SIG-M5 (cell line): ENCODE measurements at regions not wholly inside any gene's neighbourhood (a gene's known extent, or its start where the extent isn't known, plus 50 kb on each side); places are given as distances from the start of the nearest gene placed in this dataset.
"Not testable (repeated sequence)": the region's sequence is repeated elsewhere in the genome, so short reads cannot be mapped to it uniquely, and the experiment has no call there.

Experiments
- DNase-seq: peaks from one replicate; lab custom pipeline; 2025; lab: John Stamatoyannopoulos, UW

DNA sequence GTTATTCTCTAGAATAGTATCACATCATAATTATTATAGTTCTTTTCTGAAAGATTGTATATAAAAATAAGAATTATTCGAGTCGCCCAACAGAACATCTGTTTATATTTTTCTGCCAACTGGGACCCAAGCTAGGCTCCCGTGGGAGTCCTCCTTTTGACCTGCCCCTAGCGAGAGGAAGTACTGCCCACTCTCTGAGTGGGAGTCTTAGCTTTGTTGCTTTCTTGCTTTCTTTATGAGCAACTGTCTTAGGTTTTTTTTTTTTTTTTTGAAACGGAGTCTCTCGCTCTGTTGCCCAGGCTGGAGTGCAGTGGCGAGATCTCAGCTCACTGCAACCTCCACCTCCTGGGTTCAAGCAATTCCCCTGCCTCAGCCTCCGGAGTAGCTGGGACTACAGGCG, 202.0 kb upstream of the ZNF184 start:
- DNase-seq = no peak

DNA sequence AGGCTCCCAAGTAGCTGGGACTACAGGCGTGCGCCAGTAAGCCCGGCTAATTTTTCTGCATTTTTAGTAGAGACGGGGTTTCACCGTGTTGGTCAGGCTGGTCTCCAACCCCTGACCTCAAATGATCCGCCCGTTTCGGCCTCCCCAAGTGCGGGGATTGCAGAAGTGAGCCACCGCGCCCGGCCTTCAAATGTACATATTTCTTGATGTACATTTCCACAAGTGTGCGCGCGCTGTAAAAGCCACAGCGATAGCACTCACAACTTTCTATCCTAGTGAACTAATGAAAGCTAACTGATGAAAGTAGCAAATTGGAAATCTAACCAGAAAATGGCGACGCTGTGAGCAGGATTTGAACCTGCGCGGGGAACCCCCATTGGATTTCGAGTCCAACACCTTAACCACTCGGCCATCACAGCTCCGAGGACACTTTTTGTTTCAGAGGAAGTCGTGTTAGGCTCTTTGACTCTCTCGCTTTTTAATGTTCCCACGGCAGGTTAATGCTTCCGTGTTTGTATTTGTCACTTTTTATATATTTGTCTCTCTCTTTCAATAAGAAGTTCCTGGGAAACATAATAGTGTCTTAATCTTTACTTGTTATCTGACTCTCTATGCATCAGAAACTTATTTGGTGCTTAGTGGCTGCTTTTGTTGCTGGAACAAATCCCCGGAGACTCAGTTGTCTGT, 199.4 kb upstream of the ZNF184 start:
- no peak for DNase-seq

- no peak for DNase-seq
Measured at GRCh38 chr6:27669624-27670301, 196.9 kb upstream of the ZNF184 start.

- DNase-seq = no peak
Measured at GRCh38 chr6:27669295-27669623, 196.4 kb upstream of the ZNF184 start.

DNA sequence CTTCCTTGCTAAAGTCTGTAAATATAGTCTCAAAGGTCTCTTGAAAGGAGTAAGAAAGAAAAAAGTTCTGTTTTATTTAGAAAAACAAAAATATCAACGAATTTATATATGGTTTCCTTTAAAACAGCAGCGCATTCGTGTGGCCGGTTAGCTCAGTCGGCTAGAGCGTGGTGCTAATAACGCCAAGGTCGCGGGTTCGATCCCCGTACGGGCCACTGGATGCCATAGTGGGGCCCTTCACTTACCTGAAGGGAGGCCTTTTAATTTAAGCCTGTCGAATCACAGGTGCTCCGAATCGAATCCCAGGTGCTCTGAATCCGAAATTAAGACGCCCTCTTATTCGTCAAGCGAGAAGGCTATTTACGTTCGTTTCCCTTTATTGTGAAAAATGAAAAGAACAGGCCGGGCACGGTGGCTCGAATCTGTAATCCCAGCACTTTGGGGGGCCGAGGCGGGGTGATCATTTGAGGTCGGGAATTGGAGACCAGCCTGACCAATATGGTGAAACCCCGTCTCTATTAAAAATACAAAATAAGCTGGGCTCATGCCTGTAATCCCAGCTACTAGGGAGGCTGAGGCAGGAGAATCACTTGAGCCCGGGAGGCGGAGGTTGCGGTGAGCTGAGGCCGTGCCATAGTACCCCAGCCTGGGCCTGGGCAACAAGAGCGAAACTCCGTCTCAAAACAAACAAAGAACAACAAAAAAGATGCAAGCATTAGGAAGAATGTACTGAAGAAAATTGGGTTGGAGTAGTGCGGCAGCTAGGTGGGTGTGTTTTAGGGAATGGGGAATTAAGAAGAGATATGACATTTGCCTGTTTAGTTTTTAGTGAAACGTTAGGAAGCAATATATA, 195.8 kb upstream of the ZNF184 start:
- DNase-seq = no peak

DNA sequence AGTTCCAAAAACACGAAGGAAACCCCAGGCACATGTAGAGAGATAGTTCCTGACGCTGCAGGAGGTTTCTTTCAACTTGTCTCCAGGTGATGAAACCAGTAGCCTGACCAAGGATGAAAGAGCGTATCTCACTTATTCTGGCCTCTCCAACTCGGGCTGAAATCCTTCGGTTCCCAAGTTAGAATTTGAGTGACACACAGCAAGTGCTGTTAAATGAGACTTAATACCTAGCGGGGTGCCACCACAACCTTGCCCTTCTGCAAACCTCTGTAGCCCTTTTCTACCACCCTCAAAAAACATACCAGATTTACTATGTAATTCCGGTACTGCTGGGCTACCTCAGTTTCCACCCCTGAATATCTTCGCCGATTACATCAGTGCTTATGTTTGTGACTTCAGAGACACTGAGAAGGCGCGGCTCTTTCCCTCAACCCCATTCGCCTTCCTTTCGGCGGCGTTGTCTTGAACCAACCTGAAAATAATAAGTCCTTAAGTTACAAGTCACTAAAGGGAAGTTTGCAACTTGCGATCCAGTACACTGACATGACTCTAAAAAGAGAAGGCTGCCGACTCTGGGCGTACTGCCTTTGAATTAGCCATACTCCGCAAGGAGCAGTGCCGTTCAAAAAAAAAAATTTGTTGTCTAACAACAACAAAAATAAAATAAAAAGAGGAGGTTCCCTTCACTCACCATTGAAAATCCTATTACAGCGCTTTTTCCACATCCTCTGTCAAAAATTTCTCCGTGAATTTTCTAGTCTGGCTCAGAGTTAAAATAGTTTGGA, 194.9 kb upstream of the ZNF184 start:
- DNase-seq = no peak

GRCh38 chr6:27667016-27667656, 194.2 kb upstream of the ZNF184 start:
- no peak for DNase-seq

- DNase-seq = no peak
Measured at GRCh38 chr6:27662769-27663168, 189.9 kb upstream of the ZNF184 start.

DNA sequence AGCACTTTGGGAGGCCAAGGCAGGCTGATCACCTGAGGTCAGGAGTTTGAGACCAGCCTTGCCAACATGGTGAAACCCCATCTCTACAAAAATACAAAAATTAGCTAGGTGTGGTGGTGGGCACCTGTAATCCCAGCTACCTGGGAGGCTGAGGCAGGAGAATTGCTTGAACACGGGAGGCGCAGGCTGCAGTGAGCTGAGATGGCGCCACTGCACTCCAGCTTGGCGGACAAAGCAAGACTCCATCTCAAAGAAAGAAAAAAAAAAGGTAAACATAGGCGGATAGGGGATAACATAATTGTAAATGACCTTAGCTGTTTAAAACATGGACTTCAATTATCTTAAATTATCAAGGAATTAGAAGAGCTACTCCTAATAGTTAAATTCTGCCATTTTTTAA, 189.3 kb upstream of the ZNF184 start:
- not testable (repeated sequence) for DNase-seq

DNA sequence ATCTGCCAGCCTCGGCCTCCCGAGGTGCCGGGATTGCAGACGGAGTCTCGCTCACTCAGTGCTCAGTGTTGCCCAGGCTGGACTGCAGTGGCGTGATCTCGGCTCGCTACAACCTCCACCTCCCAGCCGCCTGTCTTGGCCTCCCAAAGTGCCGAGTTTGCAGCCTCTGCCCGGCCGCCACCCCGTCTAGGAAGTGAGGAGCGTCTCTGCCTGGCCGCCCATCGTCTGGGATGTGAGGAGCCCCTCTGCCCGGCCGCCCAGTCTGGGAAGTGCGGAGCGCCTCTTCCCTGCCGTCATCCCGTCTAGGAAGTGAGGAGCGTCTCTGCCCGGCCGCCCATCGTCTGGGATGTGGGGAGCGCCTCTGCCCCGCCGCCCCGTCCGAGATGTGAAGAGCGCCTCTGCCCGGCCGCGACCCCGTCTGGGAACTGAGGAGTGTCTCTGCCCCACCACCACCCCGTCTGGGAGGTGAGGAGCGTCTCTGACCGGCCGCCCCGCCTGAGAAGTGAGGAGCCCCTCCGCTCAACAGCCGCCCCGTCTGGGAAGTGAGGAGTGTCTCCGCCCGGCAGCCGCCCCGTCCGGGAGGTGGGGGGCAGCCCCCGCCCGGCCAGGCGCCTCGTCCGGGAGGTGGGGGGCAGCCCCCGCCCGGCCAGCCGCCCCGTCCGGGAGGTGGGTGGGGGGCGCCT, 180.4 kb upstream of the ZNF184 start:
- DNase-seq = not testable (repeated sequence)

DNA sequence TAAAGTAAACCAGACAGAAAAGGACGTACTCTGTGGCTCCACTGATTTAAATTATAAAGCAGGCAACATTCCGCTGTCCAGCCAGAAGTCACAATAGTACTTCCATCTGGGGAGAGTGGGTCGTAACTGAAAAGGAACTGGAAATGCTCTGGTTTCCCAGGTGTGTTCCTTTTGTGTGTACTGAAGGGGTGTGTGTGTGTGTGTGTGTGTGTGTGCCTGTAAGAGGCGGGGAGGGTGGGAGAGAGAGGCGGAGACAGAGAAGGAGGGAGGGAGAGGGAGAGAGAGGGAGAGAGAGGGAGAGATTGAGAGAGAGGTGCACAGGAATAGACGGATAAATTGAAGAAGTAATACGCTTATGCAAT, 178.4 kb upstream of the ZNF184 start:
- no peak for DNase-seq

GRCh38 chr6:27650620-27651370, 177.9 kb upstream of the ZNF184 start:
- DNase-seq = no peak

- no peak for DNase-seq
Measured at GRCh38 chr6:27644528-27644927, 171.6 kb upstream of the ZNF184 start.

DNA sequence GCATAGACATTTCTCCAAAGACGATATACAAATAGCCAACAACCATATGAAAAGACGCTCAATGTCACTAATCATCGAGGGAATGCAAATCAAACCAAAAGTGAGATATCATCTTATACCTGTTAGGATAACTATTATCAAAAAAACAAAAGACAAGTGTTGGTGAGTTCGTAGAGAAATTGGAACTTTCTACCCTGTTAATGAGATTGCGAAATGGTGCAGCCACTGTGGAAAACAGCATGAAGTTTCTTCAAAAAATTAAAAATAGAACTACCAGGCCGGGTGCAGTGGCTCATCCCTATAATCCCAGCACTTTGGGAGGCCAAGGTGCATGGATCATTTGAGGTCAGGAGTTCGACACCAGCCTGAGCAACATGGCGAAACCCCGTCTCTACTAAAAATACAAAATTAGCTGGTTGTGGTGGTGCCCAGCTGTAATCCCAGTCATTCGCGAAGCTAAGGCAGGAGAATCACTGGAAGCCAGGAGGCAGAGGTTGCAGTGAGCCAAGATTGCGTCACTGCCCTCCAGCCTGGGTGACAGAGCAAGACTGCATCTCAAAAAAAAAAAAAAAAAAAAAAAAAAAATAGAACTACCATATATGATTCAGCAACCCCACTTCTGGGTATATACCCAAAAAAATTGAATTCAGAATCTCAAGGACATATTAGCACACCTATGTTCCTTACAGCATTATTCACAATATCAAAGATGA, 170.0 kb upstream of the ZNF184 start:
- no peak for DNase-seq

DNA sequence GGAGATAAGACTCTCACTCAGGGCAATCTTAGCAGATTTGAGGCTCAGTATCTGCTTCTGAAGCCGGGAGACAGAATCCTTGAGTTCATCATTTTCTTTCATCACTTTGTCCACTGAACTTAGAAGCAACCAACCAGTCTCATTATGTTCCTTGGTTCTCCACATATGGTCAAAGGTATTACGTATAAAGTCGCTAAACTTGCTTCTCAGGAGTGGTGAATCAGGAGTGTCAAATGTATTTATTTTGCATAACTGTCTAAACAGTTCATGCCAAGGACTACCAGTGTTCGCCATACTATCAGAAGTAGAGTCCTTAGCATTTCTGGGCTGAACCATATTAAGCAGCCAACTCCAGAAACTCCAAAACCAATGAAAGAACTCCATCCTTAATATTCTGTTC, 163.0 kb upstream of the ZNF184 start:
- DNase-seq = not testable (repeated sequence)

GRCh38 chr6:27633221-27633688, 160.3 kb upstream of the ZNF184 start:
- not testable (repeated sequence) for DNase-seq

DNA sequence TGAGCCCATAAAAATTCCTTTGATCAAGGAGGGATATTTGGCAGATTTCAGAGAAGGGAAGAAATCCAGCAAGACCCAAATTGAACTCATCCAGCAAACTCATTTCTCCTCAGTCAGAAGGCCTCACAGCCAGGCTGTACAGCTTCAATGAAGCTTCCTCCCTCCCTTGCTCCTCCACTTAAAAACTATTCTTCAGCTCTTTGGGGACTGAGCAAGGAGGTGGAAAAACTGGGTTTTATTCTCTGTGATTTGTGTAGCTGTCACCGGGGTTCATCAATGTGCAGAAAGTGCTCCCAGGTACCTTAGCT, 158.7 kb upstream of the ZNF184 start:
- DNase-seq = no peak

- DNase-seq = no peak
Measured at GRCh38 chr6:27630727-27631608, 158.1 kb upstream of the ZNF184 start.

GRCh38 chr6:27624694-27625262, 151.9 kb upstream of the ZNF184 start:
- DNase-seq = no peak
